Glutamatergic neuron (in vitro differentiated cells): ENCODE measurements at regions not wholly inside any gene's neighbourhood (a gene's known extent, or its start where the extent isn't known, plus 50 kb on each side); places are given as distances from the start of the nearest gene placed in this dataset.

ENCODE experiments used
- DNase-seq: peaks from one replicate; pipeline ENCODE4 v3.0.0; 2022
- H3K27ac Mint-ChIP-seq: one replicate; pipeline ENCODE4 v1.8.0; 2020; ENCODE audit warnings: mild to moderate bottlenecking, mixed read lengths, inconsistent platforms; ENCODE audit not compliant: unreplicated experiment
- H3K27me3 Mint-ChIP-seq: one replicate; pipeline ENCODE4 v1.8.0; 2020; ENCODE audit warnings: mild to moderate bottlenecking, moderate library complexity, mixed read lengths, inconsistent platforms; ENCODE audit not compliant: unreplicated experiment
- H3K36me3 Mint-ChIP-seq: one replicate; pipeline ENCODE4 v1.8.0; 2020; ENCODE audit warnings: mild to moderate bottlenecking, mixed read lengths, inconsistent platforms; ENCODE audit not compliant: unreplicated experiment
- H3K4me1 Mint-ChIP-seq: one replicate; pipeline ENCODE4 v1.8.0; 2020; ENCODE audit warnings: mild to moderate bottlenecking, low read depth, mixed read lengths, inconsistent platforms; ENCODE audit not compliant: unreplicated experiment
- H3K4me3 Mint-ChIP-seq: one replicate; pipeline ENCODE4 v1.8.0; 2020; ENCODE audit warnings: mild to moderate bottlenecking, mixed read lengths, inconsistent platforms; ENCODE audit not compliant: unreplicated experiment
- H3K9me3 Mint-ChIP-seq: one replicate; pipeline ENCODE4 v1.8.0; 2020; ENCODE audit warnings: mild to moderate bottlenecking, moderate library complexity, mixed read lengths, inconsistent platforms; ENCODE audit not compliant: unreplicated experiment
- CTCF ChIP-seq: fragments of 200-600 bp; sonication (generic); IDR thresholded peaks from one replicate; pipeline ENCODE4 v1.5.0; 2021; ENCODE audit not compliant: partially characterized antibody, unreplicated experiment

DNA sequence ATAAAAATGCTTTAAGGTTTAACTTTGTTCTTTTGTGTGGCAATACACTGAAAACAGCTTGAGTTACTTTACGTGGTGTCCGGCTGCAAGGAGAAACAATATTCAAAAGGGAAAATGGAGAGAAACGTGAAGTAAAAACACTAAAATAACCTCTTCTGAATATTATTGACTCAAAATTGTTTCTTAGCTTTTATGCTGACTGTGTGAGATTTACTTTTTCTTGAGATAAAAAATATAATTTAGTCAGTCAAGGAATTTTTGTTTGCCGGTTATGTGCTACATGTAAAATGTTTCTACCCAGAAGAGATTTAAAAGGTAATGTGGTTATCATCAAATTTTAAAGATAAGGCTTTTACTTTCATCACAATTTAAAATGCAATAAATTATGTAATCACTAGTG lies 200.6 kb upstream of the GPC6 start:
- Mint-ChIP-seq H3K4me1 (no peaks in the 10 kb centered on the region), H3K27me3 (no peaks in the 10 kb centered on the region), H3K27ac (no peak overlapping the region), H3K4me3 (no peak overlapping the region), H3K36me3 (no peaks in the 10 kb centered on the region), H3K9me3 (no peaks in the 10 kb centered on the region)
- no peak for DNase-seq
- no peak for TF ChIP-seq CTCF

GRCh38 chr13:93029536-93029935 lies 197.1 kb upstream of the GPC6 start:
- Mint-ChIP-seq H3K27me3 (no peaks in the 10 kb centered on the region), H3K36me3 (no peaks in the 10 kb centered on the region), H3K27ac (no peak overlapping the region), H3K4me1 (no peaks in the 10 kb centered on the region), H3K9me3 (no peaks in the 10 kb centered on the region), H3K4me3 (no peak overlapping the region)
- no peak for TF ChIP-seq CTCF
- DNase-seq = no peak

DNA sequence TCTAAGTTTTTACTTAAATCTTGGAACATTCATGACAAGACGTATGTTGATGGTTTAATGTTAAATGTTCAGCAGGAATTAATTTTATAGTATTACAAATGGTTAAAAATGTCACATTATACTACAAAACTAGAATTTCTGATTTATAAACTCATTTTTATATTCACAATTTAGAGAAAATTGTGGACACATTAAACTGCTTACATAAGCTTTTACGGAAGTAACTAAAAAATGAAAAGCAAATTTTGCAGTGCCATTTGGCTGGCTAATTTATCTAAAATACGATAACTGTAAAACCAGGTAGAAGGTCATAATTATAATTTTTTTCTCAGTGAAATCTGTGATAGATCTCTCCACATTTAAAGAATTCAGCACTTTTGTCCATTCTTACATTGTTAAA lies 190.2 kb upstream of the GPC6 start:
- peaks cover 2% of the 10 kb centered on the region for H3K9me3 Mint-ChIP-seq
- DNase-seq = no peak
- no peaks in the 10 kb centered on the region for H3K36me3 Mint-ChIP-seq
- H3K27me3 Mint-ChIP-seq = no peaks in the 10 kb centered on the region
- no peaks in the 10 kb centered on the region for H3K4me1 Mint-ChIP-seq
- no peak for TF ChIP-seq CTCF
- H3K4me3 Mint-ChIP-seq = no peak overlapping the region
- H3K27ac Mint-ChIP-seq = no peak overlapping the region

- peaks cover 2% of the 10 kb centered on the region for H3K9me3 Mint-ChIP-seq
- no peaks in the 10 kb centered on the region for H3K36me3 Mint-ChIP-seq
- no peak overlapping the region for H3K27ac Mint-ChIP-seq
- TF ChIP-seq CTCF = no peak
- no peak overlapping the region for H3K4me3 Mint-ChIP-seq
- no peaks in the 10 kb centered on the region for H3K4me1 Mint-ChIP-seq
- no peaks in the 10 kb centered on the region for H3K27me3 Mint-ChIP-seq
- no peak for DNase-seq
These were observed 188.8 kb upstream of the GPC6 start for GRCh38 chr13:93037780-93038179.

DNA sequence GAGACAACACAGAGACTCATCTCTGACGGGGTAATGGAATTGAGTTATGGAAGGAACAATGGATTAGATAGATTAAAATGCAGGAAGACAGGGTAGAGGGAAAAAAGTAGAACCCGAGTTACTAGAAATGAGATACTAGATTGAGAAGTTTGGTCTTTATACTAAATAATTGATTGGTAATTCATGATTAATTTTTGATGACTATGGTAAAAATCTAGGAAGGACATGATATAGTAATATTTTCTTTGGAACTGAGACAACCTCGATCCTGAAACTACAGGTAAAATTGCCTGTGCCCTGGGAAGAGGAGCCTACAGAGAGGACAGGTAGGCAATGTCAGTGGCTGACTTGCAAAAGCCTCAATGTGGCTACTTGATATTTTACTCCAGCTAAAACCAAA lies 188.4 kb upstream of the GPC6 start:
- peaks cover 2% of the 10 kb centered on the region for H3K9me3 Mint-ChIP-seq
- H3K4me1 Mint-ChIP-seq = no peaks in the 10 kb centered on the region
- H3K27me3 Mint-ChIP-seq = no peaks in the 10 kb centered on the region
- TF ChIP-seq CTCF = no peak
- no peak overlapping the region for H3K27ac Mint-ChIP-seq
- H3K36me3 Mint-ChIP-seq = no peaks in the 10 kb centered on the region
- no peak for DNase-seq
- H3K4me3 Mint-ChIP-seq = no peak overlapping the region
